ENCODE measurements at regions not wholly inside any gene's neighbourhood (a gene's known extent, or its start where the extent isn't known, plus 50 kb on each side); places are given as distances from the start of the nearest gene placed in this dataset.

GRCh38 chr9:79008916-79009315 lies 562.8 kb upstream of the TLE4 start:
- no peak for TF ChIP-seq EZH2 (IDR thresholded peaks at IDR 0.05; ENCODE audit: insufficient read depth, poor library complexity, severe bottlenecking)
- no peak for TF ChIP-seq EZH2phosphoT487 (IDR thresholded peaks at IDR 0.05; ENCODE audit: insufficient read depth, low read depth)

Data from GM23248 (cell line).